Colonic mucosa (tissue), 4 donors: ENCODE measurements at regions not wholly inside any gene's neighbourhood (a gene's known extent, or its start where the extent isn't known, plus 50 kb on each side); places are given as distances from the start of the nearest gene placed in this dataset.

Experiments used
- DNase-seq: peaks from one replicate; pipeline ENCODE4 v3.0.0-alpha.2; 2020
- H3K27ac ChIP-seq: fragments of 200-600 bp; one replicate; pipeline ENCODE4 v1.8.0; 2021
- H3K27me3 ChIP-seq: fragments of 200-600 bp; one replicate; pipeline ENCODE4 v1.8.0; 2021
- H3K36me3 ChIP-seq: fragments of 200-600 bp; one replicate; pipeline ENCODE4 v1.8.0; 2021
- H3K4me1 ChIP-seq: fragments of 200-600 bp; one replicate; pipeline ENCODE4 v1.8.0; 2021; ENCODE audit warnings: mild to moderate bottlenecking
- H3K4me3 ChIP-seq: fragments of 200-600 bp; one replicate; pipeline ENCODE4 v1.8.0; 2021
- H3K9ac ChIP-seq, 2 donors: one replicate each; pipeline ENCODE4 v1.7.0; 2013; ENCODE audit warnings: control low read depth in 2 of 2, low read depth in 2 of 2, low read length in 2 of 2
- H3K9me3 ChIP-seq: fragments of 200-600 bp; one replicate; pipeline ENCODE4 v1.8.0; 2021
- intact Hi-C: fragments of 100-400 bp; cut with DNase I; formaldehyde crosslinking; loops from one replicate; pipeline ENCODE4 v1.14.1; 2022
- TF ChIP-seq, protein P1 (sequence below): fragments of 200-600 bp; IDR thresholded peaks from one replicate; pipeline ENCODE4 v1.8.0; 2022; ENCODE audit warnings: antibody characterized with exemption, mild to moderate bottlenecking
- donor health status: healthy.
- donor health status: DM: no; HTN: no; CAD: no.
- donor health status: DM: no; HTN: no; CAD: no.

DNA sequence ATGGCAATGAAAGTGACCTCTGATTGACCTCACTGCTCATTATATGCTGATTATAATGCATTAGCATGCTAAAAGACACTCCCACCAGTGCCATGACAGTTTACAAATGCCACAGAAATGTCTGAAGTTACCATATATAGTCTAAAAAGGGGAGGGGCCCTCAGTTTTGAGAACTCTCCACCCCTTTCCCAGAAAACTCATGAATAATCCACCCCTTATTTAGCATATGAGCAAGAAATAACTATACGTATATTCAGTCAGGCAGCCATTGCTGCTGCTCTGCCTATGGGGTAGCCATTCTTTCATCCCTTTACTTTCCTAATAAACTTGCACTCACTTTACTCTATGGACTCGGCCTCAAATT is 163.1 kb downstream of the ESM1 start:
- no peaks in the 10 kb centered on the region for H3K27me3 ChIP-seq
- no peak overlapping the region for H3K4me3 ChIP-seq
- intact Hi-C loops, result no loop called here
- H3K36me3 ChIP-seq, result no peaks in the 10 kb centered on the region
- DNase-seq, result no peak
- no peaks in the 10 kb centered on the region for H3K4me1 ChIP-seq
- H3K9me3 ChIP-seq, result no peaks in the 10 kb centered on the region
- no peak overlapping the region for H3K9ac ChIP-seq
- no peak overlapping the region for H3K27ac ChIP-seq
- TF ChIP-seq, protein P1, sequence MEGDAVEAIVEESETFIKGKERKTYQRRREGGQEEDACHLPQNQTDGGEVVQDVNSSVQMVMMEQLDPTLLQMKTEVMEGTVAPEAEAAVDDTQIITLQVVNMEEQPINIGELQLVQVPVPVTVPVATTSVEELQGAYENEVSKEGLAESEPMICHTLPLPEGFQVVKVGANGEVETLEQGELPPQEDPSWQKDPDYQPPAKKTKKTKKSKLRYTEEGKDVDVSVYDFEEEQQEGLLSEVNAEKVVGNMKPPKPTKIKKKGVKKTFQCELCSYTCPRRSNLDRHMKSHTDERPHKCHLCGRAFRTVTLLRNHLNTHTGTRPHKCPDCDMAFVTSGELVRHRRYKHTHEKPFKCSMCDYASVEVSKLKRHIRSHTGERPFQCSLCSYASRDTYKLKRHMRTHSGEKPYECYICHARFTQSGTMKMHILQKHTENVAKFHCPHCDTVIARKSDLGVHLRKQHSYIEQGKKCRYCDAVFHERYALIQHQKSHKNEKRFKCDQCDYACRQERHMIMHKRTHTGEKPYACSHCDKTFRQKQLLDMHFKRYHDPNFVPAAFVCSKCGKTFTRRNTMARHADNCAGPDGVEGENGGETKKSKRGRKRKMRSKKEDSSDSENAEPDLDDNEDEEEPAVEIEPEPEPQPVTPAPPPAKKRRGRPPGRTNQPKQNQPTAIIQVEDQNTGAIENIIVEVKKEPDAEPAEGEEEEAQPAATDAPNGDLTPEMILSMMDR, result no peak

DNA sequence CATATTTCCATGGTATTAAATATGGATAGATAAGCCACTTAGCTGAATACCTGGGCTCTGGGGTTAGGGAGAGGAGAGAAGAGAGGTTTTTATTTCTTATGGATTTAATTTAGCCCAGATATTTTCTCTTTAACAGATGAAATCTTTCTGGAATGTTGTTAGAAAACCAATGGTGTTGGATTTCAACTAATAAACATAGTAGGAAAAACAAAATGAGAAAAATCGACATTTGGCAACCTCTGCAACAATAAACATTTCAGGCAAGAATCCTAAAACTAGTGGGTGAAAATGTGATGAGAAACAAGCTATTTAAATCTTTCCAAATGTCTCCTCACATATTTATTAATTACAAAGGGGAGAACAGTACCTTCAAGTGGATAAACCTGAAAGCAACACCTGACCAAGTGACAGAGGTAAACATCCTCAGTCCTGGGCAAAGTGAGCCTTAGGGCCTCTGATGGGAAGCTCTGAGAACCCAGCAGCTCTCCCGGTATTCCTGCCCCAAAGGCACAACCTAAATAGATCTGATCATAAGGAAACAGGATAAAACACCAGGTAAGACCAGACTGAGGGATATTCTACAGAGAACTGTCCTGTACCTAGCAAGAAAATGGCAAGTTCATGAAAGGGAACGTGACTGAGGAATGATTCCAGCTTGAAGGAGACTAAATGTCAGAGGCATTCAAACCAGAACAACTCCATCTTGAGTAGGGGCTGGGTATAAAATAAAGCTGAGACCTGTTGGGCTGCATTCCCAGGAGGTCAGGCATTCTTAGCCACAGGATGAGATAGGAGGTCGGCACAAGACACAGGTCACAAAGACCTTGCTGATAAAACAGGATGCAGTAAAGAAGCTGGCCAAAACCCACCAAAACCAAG is 163.7 kb downstream of the ESM1 start:
- Histone ChIP-seq H3K27ac (no peak overlapping the region), H3K9ac (no peak overlapping the region), H3K36me3 (no peaks in the 10 kb centered on the region), H3K4me1 (no peaks in the 10 kb centered on the region), H3K9me3 (no peaks in the 10 kb centered on the region), H3K27me3 (no peaks in the 10 kb centered on the region), H3K4me3 (no peak overlapping the region)
- no peak for DNase-seq
- TF ChIP-seq, protein P1, result no peak
- intact Hi-C loops, result no loop called here

DNA sequence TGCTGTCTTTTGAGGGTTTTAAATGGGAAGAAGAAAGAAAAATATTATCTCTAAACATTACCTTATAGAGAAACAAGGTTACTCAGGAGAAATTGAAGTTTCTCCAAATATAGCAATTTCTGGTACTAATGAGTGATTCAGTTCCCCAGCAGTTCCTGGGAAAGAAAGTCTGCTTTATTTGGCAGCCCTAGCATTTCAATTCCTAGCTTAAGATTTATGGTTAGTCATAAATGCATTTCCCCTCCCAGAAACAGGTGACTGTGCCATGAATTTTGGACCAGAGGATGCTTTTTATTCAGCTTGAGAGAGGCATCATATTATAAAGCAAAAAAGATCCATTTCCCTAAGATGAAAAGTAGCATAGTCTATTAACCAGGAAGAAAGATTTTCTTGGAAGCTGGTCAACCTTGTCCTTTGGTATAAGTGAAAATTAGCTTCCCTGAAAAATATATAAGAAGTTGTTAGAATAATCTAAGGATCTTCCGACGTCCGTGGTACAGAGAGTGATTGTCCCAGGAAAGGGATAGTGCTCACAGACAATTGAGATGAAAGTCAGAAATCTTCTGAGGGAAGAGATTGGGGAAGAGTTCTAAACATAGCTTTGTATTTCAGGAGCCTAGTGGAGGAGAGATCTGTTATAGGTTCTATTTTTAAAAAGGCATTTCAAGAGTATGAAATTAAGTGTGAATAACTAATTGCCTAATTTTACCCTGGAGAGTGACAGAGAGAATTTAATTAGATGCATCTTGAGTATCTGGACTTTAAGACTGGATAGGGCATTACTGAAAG is 164.9 kb downstream of the ESM1 start:
- intact Hi-C loops, result no loop called here
- H3K27ac ChIP-seq, result no peak overlapping the region
- TF ChIP-seq, protein P1, result no peak
- H3K9ac ChIP-seq, result no peak overlapping the region
- no peaks in the 10 kb centered on the region for H3K4me1 ChIP-seq
- no peak overlapping the region for H3K4me3 ChIP-seq
- no peak for DNase-seq
- H3K27me3 ChIP-seq, result no peaks in the 10 kb centered on the region
- H3K36me3 ChIP-seq, result no peaks in the 10 kb centered on the region
- no peaks in the 10 kb centered on the region for H3K9me3 ChIP-seq

DNA sequence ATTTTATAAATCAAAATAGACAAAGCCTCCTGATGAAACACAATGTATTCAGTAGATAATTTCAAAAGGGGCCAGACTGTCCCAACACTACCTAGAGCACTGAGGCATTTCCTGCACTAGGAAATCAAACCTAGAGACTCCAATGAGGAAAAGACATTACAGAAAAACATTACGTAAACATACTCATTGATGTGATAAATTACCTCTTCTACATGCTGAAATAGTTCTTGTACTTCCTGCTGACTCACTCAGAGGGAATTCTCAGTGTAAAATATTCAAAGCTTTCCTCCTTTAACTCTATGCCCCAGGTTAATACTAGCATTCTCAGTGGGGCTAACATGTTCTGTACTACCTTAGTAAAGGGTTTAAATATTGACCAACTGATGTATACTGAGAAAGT is 178.0 kb downstream of the ESM1 start:
- Histone ChIP-seq H3K4me1 (no peaks in the 10 kb centered on the region), H3K9me3 (no peaks in the 10 kb centered on the region), H3K9ac (no peak overlapping the region), H3K4me3 (no peak overlapping the region), H3K27ac (no peak overlapping the region), H3K36me3 (no peaks in the 10 kb centered on the region), H3K27me3 (no peaks in the 10 kb centered on the region)
- no peak for DNase-seq
- TF ChIP-seq, protein P1, result no peak
- intact Hi-C loops, result no loop called here

DNA sequence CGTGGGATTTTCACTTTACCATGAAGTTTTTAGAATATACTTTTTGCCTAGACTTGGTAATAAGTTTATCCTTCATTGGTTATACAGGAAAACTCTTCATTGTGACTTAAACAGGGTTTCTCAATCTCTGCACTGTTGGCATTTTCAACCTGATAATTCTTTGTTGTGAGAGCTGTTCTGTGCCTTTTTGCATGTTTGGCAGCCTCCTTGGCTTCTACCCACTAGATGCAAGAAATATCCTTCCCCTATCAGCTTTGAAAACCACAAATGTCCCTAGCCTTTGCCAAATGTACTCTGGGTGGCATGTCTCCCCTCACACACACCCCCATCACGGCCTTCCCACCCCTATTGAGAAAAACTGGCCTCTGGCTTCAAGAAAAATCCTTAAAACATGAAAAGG is 180.9 kb downstream of the ESM1 start:
- Histone ChIP-seq H3K4me3 (no peak overlapping the region), H3K9ac (no peak overlapping the region), H3K27me3 (no peaks in the 10 kb centered on the region), H3K4me1 (no peaks in the 10 kb centered on the region), H3K27ac (no peak overlapping the region), H3K9me3 (no peaks in the 10 kb centered on the region), H3K36me3 (no peaks in the 10 kb centered on the region)
- TF ChIP-seq, protein P1, result no peak
- DNase-seq, result no peak
- intact Hi-C loops, result no loop called here
